ENCODE measurements at regions not wholly inside any gene's neighbourhood (a gene's known extent, or its start where the extent isn't known, plus 50 kb on each side); places are given as distances from the start of the nearest gene placed in this dataset.
A peak's percentile ranks its signal among the peaks of the same experiment; 100 is the strongest.

GRCh38 chr9:75691408-75691807 is 199.1 kb upstream of the PCSK5 start:
- Mint-ChIP-seq H3K27ac (no peak overlapping the region), H3K27me3 (ENCODE audit: low read depth) (peaks cover 3% of the 10 kb centered on the region), H3K9me3 (peaks cover 5% of the 10 kb centered on the region), H3K4me1 (no peaks in the 10 kb centered on the region), H3K36me3 (ENCODE audit: low read depth) (no peaks in the 10 kb centered on the region), H3K4me3 (no peak overlapping the region)
- TF ChIP-seq, protein P1, sequence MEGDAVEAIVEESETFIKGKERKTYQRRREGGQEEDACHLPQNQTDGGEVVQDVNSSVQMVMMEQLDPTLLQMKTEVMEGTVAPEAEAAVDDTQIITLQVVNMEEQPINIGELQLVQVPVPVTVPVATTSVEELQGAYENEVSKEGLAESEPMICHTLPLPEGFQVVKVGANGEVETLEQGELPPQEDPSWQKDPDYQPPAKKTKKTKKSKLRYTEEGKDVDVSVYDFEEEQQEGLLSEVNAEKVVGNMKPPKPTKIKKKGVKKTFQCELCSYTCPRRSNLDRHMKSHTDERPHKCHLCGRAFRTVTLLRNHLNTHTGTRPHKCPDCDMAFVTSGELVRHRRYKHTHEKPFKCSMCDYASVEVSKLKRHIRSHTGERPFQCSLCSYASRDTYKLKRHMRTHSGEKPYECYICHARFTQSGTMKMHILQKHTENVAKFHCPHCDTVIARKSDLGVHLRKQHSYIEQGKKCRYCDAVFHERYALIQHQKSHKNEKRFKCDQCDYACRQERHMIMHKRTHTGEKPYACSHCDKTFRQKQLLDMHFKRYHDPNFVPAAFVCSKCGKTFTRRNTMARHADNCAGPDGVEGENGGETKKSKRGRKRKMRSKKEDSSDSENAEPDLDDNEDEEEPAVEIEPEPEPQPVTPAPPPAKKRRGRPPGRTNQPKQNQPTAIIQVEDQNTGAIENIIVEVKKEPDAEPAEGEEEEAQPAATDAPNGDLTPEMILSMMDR (IDR thresholded peaks at IDR 0.05; ENCODE audit: unreplicated experiment in 3 of 3) = no peak

- Mint-ChIP-seq H3K4me3 (no peak overlapping the region), H3K36me3 (ENCODE audit: low read depth) (no peaks in the 10 kb centered on the region), H3K27me3 (ENCODE audit: low read depth) (peaks cover 3% of the 10 kb centered on the region), H3K9me3 (peaks cover 5% of the 10 kb centered on the region), H3K27ac (no peak overlapping the region), H3K4me1 (peaks cover 4% of the 10 kb centered on the region)
- TF ChIP-seq, protein P1 (IDR thresholded peaks at IDR 0.05; ENCODE audit: unreplicated experiment in 3 of 3) = no peak
These were observed 198.2 kb upstream of the PCSK5 start for GRCh38 chr9:75692309-75692708.

DNA sequence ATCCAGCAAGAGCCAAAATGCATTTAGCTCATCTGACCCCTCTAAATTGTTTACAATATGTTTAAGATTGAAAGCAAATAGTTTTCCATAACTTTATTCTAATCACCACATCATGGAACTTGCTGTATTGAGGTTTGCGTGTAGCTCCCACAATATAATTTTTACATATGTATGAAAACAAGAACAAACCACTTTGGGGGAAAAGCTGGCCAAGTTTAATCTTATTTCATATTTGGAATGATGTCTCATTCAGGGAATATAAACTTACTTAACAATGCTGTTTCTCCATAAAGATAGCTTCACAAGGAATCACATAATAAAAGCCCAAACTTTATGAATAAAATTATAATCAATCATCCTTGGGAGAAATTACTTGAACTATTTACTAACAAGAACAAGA is 194.6 kb upstream of the PCSK5 start:
- Mint-ChIP-seq H3K36me3 (ENCODE audit: low read depth) (no peaks in the 10 kb centered on the region), H3K4me3 (no peak overlapping the region), H3K27me3 (ENCODE audit: low read depth) (peaks cover 3% of the 10 kb centered on the region), H3K4me1 (peaks cover 22% of the 10 kb centered on the region), H3K9me3 (no peaks in the 10 kb centered on the region), H3K27ac (no peak overlapping the region)
- TF ChIP-seq, protein P1 (IDR thresholded peaks at IDR 0.05; ENCODE audit: unreplicated experiment in 3 of 3) = no peak

DNA sequence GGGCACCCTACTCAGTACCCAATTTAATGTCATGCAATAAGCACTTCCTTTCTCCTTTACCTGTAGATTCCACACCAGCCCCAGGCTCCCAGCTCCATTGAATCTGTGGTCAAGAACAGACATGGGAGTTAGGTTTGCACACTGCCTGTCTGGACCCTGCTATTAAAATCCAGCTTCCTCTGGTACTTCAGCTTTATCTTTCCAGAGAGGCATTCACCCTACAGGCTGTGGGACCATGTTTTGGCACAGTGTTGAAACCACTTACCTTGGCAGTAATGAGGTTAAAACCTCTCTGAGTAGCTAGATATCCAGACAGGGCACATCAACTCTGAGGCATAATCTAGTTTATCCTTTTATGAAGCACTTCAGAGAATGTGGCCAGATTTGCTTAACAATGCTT is 191.5 kb upstream of the PCSK5 start:
- Mint-ChIP-seq H3K36me3 (ENCODE audit: low read depth) (no peaks in the 10 kb centered on the region), H3K27ac (peak overlapping the region in 1 of 3 experiments; percentile 21), H3K4me1 (peaks cover 22% of the 10 kb centered on the region), H3K4me3 (no peak overlapping the region), H3K9me3 (peaks cover 6% of the 10 kb centered on the region), H3K27me3 (ENCODE audit: low read depth) (no peaks in the 10 kb centered on the region)
- TF ChIP-seq, protein P1 (IDR thresholded peaks at IDR 0.05; ENCODE audit: unreplicated experiment in 3 of 3) = no peak

DNA sequence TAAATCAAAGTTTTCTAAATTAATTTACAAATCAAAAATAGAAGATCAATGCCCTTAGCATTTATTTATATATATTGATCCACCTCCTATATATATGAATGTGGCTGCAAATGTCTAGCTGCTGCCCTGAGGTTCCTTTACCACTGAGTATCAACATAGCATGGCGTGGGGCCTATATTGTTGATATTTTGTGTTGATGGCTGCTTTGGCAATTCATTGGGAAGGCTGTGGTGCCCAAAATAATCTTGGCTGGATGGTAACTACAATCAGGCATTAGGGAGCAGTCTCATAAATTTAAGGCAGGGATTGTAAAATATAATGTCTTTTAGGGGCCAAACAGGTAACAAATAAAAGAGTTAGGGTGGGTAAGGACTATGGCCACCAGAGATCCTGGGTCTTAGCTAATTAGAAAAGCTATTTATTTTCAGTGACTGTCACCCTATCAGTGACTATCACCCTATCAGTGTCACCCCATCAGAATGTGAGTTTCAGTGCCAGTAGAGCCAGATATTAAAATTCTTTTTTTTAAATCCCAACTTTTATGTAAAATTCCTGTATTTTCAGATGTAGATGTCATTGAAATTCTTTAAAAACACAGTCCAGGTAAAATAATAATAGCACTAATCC is 190.7 kb upstream of the PCSK5 start:
- TF ChIP-seq, protein P1 (IDR thresholded peaks at IDR 0.05; ENCODE audit: unreplicated experiment in 3 of 3) = no peak
- no peak overlapping the region for H3K4me3 Mint-ChIP-seq
- H3K27me3 Mint-ChIP-seq (ENCODE audit: low read depth) = no peaks in the 10 kb centered on the region
- H3K4me1 Mint-ChIP-seq = peaks cover 22% of the 10 kb centered on the region
- no peak overlapping the region for H3K27ac Mint-ChIP-seq
- peaks cover 10% of the 10 kb centered on the region for H3K9me3 Mint-ChIP-seq
- no peaks in the 10 kb centered on the region for H3K36me3 Mint-ChIP-seq (ENCODE audit: low read depth)

- no peaks in the 10 kb centered on the region for H3K36me3 Mint-ChIP-seq (ENCODE audit: low read depth)
- H3K27me3 Mint-ChIP-seq (ENCODE audit: low read depth) = no peaks in the 10 kb centered on the region
- TF ChIP-seq, protein P1 (IDR thresholded peaks at IDR 0.05; ENCODE audit: unreplicated experiment in 3 of 3) = no peak
- peaks cover 12% of the 10 kb centered on the region for H3K9me3 Mint-ChIP-seq
- no peak overlapping the region for H3K4me3 Mint-ChIP-seq
- H3K4me1 Mint-ChIP-seq = peaks cover 22% of the 10 kb centered on the region
- H3K27ac Mint-ChIP-seq = no peak overlapping the region
These were observed 190.2 kb upstream of the PCSK5 start for GRCh38 chr9:75700252-75700640.

Measured in nephron (organoid).